Neural cell (in vitro differentiated cells): ENCODE measurements at regions not wholly inside any gene's neighbourhood (a gene's known extent, or its start where the extent isn't known, plus 50 kb on each side); places are given as distances from the start of the nearest gene placed in this dataset.

Experiments used
- EP300 ChIP-seq: fragments of 450-650 bp; conservative IDR thresholded peaks from 2 replicates; pipeline ENCODE4 v1.6.1; 2014; ENCODE audit warnings: antibody characterized with exemption, mild to moderate bottlenecking, moderate library complexity; ENCODE audit not compliant: poor library complexity, severe bottlenecking
- EZH2 ChIP-seq: fragments of 200-600, 300-800 bp; shearing (Covaris generic), sonication (generic); IDR thresholded peaks from 2 replicates; pipeline ENCODE4 v1.6.1; 2014; ENCODE audit warnings: antibody characterized with exemption, low read length, borderline replicate concordance, mild to moderate bottlenecking; ENCODE audit not compliant: insufficient read depth, poor library complexity, severe bottlenecking
- MXI1 ChIP-seq: fragments of 450-650 bp; conservative IDR thresholded peaks from 2 replicates; pipeline ENCODE4 v1.6.1; 2014; ENCODE audit warnings: antibody characterized with exemption, mild to moderate bottlenecking; ENCODE audit not compliant: poor library complexity, severe bottlenecking
- POLR2AphosphoS5 ChIP-seq: IDR thresholded peaks from 2 replicates; pipeline ENCODE4 v1.6.1; 2012
- SMC3 ChIP-seq: fragments of 450-650 bp; conservative IDR thresholded peaks from 2 replicates; pipeline ENCODE4 v1.6.1; 2014; ENCODE audit warnings: antibody characterized with exemption, mild to moderate bottlenecking, moderate library complexity; ENCODE audit not compliant: poor library complexity
- TAF1 ChIP-seq: IDR thresholded peaks from 2 replicates; pipeline ENCODE4 v1.6.1; 2012; ENCODE audit warnings: low read depth
- TF ChIP-seq, protein P1 (sequence below): IDR thresholded peaks from 2 replicates; pipeline ENCODE4 v1.6.1; 2012; ENCODE audit warnings: borderline replicate concordance
- TF ChIP-seq, protein P2 (sequence below): fragments of 450-650 bp; IDR thresholded peaks from 2 replicates; pipeline ENCODE4 v1.5.1; 2014; ENCODE audit warnings: antibody characterized with exemption, mild to moderate bottlenecking, moderate library complexity; ENCODE audit not compliant: poor library complexity, severe bottlenecking

DNA sequence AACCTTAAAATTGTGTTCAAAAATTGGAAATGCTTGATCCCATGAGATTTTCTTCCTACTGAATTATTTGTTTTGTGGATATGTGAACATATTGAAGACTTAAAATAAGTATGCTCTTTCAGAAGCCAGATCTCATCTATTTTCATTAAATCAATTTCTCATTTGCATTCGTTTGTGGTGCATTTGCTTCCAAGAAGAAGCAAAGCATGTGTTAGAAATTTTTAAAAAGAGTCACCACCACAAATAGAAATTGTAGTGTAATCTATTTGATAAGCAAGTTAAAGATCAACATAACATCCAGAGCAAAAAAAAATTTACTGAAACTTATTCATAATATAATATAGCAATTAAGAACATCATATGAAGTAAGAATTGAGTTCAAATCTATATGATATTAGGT lies 300.9 kb upstream of the SYT4 start:
- TF ChIP-seq, protein P1, sequence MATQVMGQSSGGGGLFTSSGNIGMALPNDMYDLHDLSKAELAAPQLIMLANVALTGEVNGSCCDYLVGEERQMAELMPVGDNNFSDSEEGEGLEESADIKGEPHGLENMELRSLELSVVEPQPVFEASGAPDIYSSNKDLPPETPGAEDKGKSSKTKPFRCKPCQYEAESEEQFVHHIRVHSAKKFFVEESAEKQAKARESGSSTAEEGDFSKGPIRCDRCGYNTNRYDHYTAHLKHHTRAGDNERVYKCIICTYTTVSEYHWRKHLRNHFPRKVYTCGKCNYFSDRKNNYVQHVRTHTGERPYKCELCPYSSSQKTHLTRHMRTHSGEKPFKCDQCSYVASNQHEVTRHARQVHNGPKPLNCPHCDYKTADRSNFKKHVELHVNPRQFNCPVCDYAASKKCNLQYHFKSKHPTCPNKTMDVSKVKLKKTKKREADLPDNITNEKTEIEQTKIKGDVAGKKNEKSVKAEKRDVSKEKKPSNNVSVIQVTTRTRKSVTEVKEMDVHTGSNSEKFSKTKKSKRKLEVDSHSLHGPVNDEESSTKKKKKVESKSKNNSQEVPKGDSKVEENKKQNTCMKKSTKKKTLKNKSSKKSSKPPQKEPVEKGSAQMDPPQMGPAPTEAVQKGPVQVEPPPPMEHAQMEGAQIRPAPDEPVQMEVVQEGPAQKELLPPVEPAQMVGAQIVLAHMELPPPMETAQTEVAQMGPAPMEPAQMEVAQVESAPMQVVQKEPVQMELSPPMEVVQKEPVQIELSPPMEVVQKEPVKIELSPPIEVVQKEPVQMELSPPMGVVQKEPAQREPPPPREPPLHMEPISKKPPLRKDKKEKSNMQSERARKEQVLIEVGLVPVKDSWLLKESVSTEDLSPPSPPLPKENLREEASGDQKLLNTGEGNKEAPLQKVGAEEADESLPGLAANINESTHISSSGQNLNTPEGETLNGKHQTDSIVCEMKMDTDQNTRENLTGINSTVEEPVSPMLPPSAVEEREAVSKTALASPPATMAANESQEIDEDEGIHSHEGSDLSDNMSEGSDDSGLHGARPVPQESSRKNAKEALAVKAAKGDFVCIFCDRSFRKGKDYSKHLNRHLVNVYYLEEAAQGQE: no peak
- TF ChIP-seq TAF1 (no peak), SMC3 (no peak), EZH2 (no peak), POLR2AphosphoS5 (no peak), MXI1 (no peak), EP300 (no peak)
- TF ChIP-seq, protein P2, sequence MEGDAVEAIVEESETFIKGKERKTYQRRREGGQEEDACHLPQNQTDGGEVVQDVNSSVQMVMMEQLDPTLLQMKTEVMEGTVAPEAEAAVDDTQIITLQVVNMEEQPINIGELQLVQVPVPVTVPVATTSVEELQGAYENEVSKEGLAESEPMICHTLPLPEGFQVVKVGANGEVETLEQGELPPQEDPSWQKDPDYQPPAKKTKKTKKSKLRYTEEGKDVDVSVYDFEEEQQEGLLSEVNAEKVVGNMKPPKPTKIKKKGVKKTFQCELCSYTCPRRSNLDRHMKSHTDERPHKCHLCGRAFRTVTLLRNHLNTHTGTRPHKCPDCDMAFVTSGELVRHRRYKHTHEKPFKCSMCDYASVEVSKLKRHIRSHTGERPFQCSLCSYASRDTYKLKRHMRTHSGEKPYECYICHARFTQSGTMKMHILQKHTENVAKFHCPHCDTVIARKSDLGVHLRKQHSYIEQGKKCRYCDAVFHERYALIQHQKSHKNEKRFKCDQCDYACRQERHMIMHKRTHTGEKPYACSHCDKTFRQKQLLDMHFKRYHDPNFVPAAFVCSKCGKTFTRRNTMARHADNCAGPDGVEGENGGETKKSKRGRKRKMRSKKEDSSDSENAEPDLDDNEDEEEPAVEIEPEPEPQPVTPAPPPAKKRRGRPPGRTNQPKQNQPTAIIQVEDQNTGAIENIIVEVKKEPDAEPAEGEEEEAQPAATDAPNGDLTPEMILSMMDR: no peak
